ENCODE measurements at regions not wholly inside any gene's neighbourhood (a gene's known extent, or its start where the extent isn't known, plus 50 kb on each side); places are given as distances from the start of the nearest gene placed in this dataset.
"Not testable (repeated sequence)": the region's sequence is repeated elsewhere in the genome, so short reads cannot be mapped to it uniquely, and the experiment has no call there.

DNA sequence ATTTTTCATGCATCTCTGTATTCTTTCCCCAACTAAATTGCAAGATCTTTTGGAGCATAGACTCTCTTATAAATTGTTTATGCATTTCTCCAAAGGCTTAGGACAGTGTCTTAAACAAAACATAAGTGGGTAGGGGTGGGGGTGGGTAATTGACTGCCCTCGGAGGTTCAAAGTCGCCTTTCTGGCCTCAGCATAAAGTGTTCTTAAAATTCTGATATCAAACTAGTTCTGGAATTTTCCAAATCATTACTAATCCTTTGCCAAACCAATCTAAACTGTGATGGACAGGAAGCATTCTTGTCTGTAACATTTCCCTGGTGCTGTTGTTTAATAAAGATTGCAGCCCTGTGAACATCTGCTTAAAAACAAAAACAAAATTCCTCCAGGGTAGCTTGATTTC lies 61.8 kb upstream of the FAT3 start:
- no peak overlapping the region for H3K18ac ChIP-seq (ENCODE audit: low read depth in 1 of 2, low read length in 2 of 2)
- no peak overlapping the region for H3K27ac ChIP-seq (ENCODE audit: low read length, poor library complexity, severe bottlenecking)
- no peak overlapping the region for H3K4me3 ChIP-seq (ENCODE audit: insufficient read depth in 1 of 2, low read depth in 1 of 2, low read length in 2 of 2)
- H2AFZ ChIP-seq (ENCODE audit: low read depth, low read length): no peak overlapping the region
- no peak overlapping the region for H2BK15ac ChIP-seq (ENCODE audit: low read depth, poor library complexity, severe bottlenecking)
- no peak overlapping the region for H3K23ac ChIP-seq (ENCODE audit: low read length in 2 of 2)
- H3K9ac ChIP-seq (ENCODE audit: low read length): no peak overlapping the region
- no peak overlapping the region for H4K8ac ChIP-seq (ENCODE audit: low read length)
- H2BK120ac ChIP-seq (ENCODE audit: low read depth, low read length): no peak overlapping the region
- H3K4ac ChIP-seq (ENCODE audit: low read depth in 1 of 2, low read length in 2 of 2): no peak overlapping the region
- H3K4me1 ChIP-seq (ENCODE audit: control insufficient read depth, insufficient read depth, low read depth, low read length): no peaks in the 10 kb centered on the region
- H2BK5ac ChIP-seq (ENCODE audit: low read depth, low read length, poor library complexity, severe bottlenecking): no peak overlapping the region
- no peaks in the 10 kb centered on the region for H3K9me3 ChIP-seq (ENCODE audit: control insufficient read depth, low read length)
- H2AK5ac ChIP-seq (ENCODE audit: low read length, severe bottlenecking): no peak overlapping the region
- H3K36me3 ChIP-seq (ENCODE audit: control insufficient read depth in 1 of 2, insufficient read depth in 2 of 2, low read depth in 1 of 2, low read length in 2 of 2): no peaks in the 10 kb centered on the region
- H3K4me2 ChIP-seq (ENCODE audit: low read length, poor library complexity, severe bottlenecking): no peak overlapping the region
- no peak overlapping the region for H2BK12ac ChIP-seq (ENCODE audit: low read length in 2 of 2)
- no peaks in the 10 kb centered on the region for H3K79me1 ChIP-seq (replicated peaks; ENCODE audit: low read length, poor library complexity, severe bottlenecking)
- H4K91ac ChIP-seq (ENCODE audit: low read length): no peak overlapping the region
- no peak overlapping the region for H3K14ac ChIP-seq (ENCODE audit: low read length in 2 of 2)
- H3K27me3 ChIP-seq (ENCODE audit: control insufficient read depth in 1 of 2, insufficient read depth in 1 of 2, low read length in 2 of 2): no peaks in the 10 kb centered on the region
- DNase-seq: no peak
- no CpG with 5 or more reads among the region's 2 CpGs for WGBS

DNA sequence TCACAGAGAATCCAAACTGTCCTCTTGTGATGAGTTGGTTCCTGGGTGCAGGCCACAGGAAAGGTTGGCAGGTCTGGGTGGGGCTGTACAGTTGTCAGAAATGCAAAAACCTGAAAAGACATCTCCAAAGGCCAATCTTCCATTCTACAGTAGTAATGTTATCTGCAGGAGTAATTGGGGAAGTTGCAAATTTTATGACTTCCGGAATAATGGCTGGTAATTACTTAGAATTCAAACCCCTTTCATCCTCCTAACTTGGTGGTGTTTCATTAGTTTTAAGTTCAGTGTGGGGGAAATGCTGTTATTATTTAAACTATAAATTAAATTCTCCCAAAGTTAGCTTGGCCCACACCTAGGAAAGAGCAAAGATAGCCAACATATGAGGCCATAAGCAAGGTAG lies 64.7 kb upstream of the FAT3 start:
- Histone ChIP-seq H3K9ac (ENCODE audit: low read length) (no peak overlapping the region), H3K18ac (ENCODE audit: low read depth in 1 of 2, low read length in 2 of 2) (no peak overlapping the region), H3K36me3 (ENCODE audit: control insufficient read depth in 1 of 2, insufficient read depth in 2 of 2, low read depth in 1 of 2, low read length in 2 of 2) (no peaks in the 10 kb centered on the region), H3K23ac (ENCODE audit: low read length in 2 of 2) (no peak overlapping the region), H2BK15ac (ENCODE audit: low read depth, poor library complexity, severe bottlenecking) (no peak overlapping the region), H4K8ac (ENCODE audit: low read length) (no peak overlapping the region), H3K4me2 (ENCODE audit: low read length, poor library complexity, severe bottlenecking) (no peak overlapping the region), H3K79me1 (replicated peaks; ENCODE audit: low read length, poor library complexity, severe bottlenecking) (no peaks in the 10 kb centered on the region), H2BK120ac (ENCODE audit: low read depth, low read length) (no peak overlapping the region), H4K91ac (ENCODE audit: low read length) (no peak overlapping the region), H3K4ac (ENCODE audit: low read depth in 1 of 2, low read length in 2 of 2) (no peak overlapping the region), H3K14ac (ENCODE audit: low read length in 2 of 2) (no peak overlapping the region), H3K4me3 (ENCODE audit: insufficient read depth in 1 of 2, low read depth in 1 of 2, low read length in 2 of 2) (no peak overlapping the region), H2AK5ac (ENCODE audit: low read length, severe bottlenecking) (no peak overlapping the region), H3K4me1 (ENCODE audit: control insufficient read depth, insufficient read depth, low read depth, low read length) (no peaks in the 10 kb centered on the region), H2AFZ (ENCODE audit: low read depth, low read length) (no peak overlapping the region), H3K27me3 (ENCODE audit: control insufficient read depth in 1 of 2, insufficient read depth in 1 of 2, low read length in 2 of 2) (no peaks in the 10 kb centered on the region), H3K9me3 (ENCODE audit: control insufficient read depth, low read length) (no peaks in the 10 kb centered on the region), H2BK12ac (ENCODE audit: low read length in 2 of 2) (no peak overlapping the region), H2BK5ac (ENCODE audit: low read depth, low read length, poor library complexity, severe bottlenecking) (no peak overlapping the region), H3K27ac (ENCODE audit: low read length, poor library complexity, severe bottlenecking) (no peak overlapping the region)
- DNase-seq: no peak
- no CpG with 5 or more reads among the region's 1 CpG for WGBS

- 89% methylated on average over 16 of the region's 35 CpGs for WGBS
- H2BK15ac ChIP-seq (ENCODE audit: low read depth, poor library complexity, severe bottlenecking); H3K9me3 ChIP-seq (ENCODE audit: control insufficient read depth, low read length); H3K18ac ChIP-seq (ENCODE audit: low read depth in 1 of 2, low read length in 2 of 2); H3K4me3 ChIP-seq (ENCODE audit: insufficient read depth in 1 of 2, low read depth in 1 of 2, low read length in 2 of 2); H3K9ac ChIP-seq (ENCODE audit: low read length); H2AFZ ChIP-seq (ENCODE audit: low read depth, low read length); H3K79me1 ChIP-seq (replicated peaks; ENCODE audit: low read length, poor library complexity, severe bottlenecking); H3K36me3 ChIP-seq (ENCODE audit: control insufficient read depth in 1 of 2, insufficient read depth in 2 of 2, low read depth in 1 of 2, low read length in 2 of 2); H3K23ac ChIP-seq (ENCODE audit: low read length in 2 of 2); H4K91ac ChIP-seq (ENCODE audit: low read length); H3K27me3 ChIP-seq (ENCODE audit: control insufficient read depth in 1 of 2, insufficient read depth in 1 of 2, low read length in 2 of 2); H3K14ac ChIP-seq (ENCODE audit: low read length in 2 of 2); H2BK12ac ChIP-seq (ENCODE audit: low read length in 2 of 2); H2BK120ac ChIP-seq (ENCODE audit: low read depth, low read length); H3K27ac ChIP-seq (ENCODE audit: low read length, poor library complexity, severe bottlenecking); H3K4ac ChIP-seq (ENCODE audit: low read depth in 1 of 2, low read length in 2 of 2); H3K4me1 ChIP-seq (ENCODE audit: control insufficient read depth, insufficient read depth, low read depth, low read length); H2AK5ac ChIP-seq (ENCODE audit: low read length, severe bottlenecking); H4K8ac ChIP-seq (ENCODE audit: low read length); DNase-seq; H3K4me2 ChIP-seq (ENCODE audit: low read length, poor library complexity, severe bottlenecking); H2BK5ac ChIP-seq (ENCODE audit: low read depth, low read length, poor library complexity, severe bottlenecking): not testable (repeated sequence)
These were observed 67.2 kb upstream of the FAT3 start for GRCh38 chr11:92157390-92157789.

GRCh38 chr11:92154611-92155010 lies 70.0 kb upstream of the FAT3 start:
- H3K4me1 ChIP-seq (ENCODE audit: control insufficient read depth, insufficient read depth, low read depth, low read length): no peaks in the 10 kb centered on the region
- no peak overlapping the region for H3K27ac ChIP-seq (ENCODE audit: low read length, poor library complexity, severe bottlenecking)
- H2AFZ ChIP-seq (ENCODE audit: low read depth, low read length): no peak overlapping the region
- WGBS: 91% methylated on average over 3 of the region's 4 CpGs
- no peak overlapping the region for H2BK15ac ChIP-seq (ENCODE audit: low read depth, poor library complexity, severe bottlenecking)
- H3K27me3 ChIP-seq (ENCODE audit: control insufficient read depth in 1 of 2, insufficient read depth in 1 of 2, low read length in 2 of 2): peaks cover 0 to 9% of the 10 kb centered on the region in 2 experiments
- H3K36me3 ChIP-seq (ENCODE audit: control insufficient read depth in 1 of 2, insufficient read depth in 2 of 2, low read depth in 1 of 2, low read length in 2 of 2): no peaks in the 10 kb centered on the region
- no peaks in the 10 kb centered on the region for H3K79me1 ChIP-seq (replicated peaks; ENCODE audit: low read length, poor library complexity, severe bottlenecking)
- no peaks in the 10 kb centered on the region for H3K9me3 ChIP-seq (ENCODE audit: control insufficient read depth, low read length)
- no peak overlapping the region for H3K18ac ChIP-seq (ENCODE audit: low read depth in 1 of 2, low read length in 2 of 2)
- no peak overlapping the region for H2BK120ac ChIP-seq (ENCODE audit: low read depth, low read length)
- no peak overlapping the region for H4K8ac ChIP-seq (ENCODE audit: low read length)
- no peak overlapping the region for H4K91ac ChIP-seq (ENCODE audit: low read length)
- H3K4ac ChIP-seq (ENCODE audit: low read depth in 1 of 2, low read length in 2 of 2): no peak overlapping the region
- H2BK12ac ChIP-seq (ENCODE audit: low read length in 2 of 2): no peak overlapping the region
- H3K14ac ChIP-seq (ENCODE audit: low read length in 2 of 2): no peak overlapping the region
- no peak overlapping the region for H3K23ac ChIP-seq (ENCODE audit: low read length in 2 of 2)
- no peak for DNase-seq
- no peak overlapping the region for H2AK5ac ChIP-seq (ENCODE audit: low read length, severe bottlenecking)
- H3K9ac ChIP-seq (ENCODE audit: low read length): no peak overlapping the region
- no peak overlapping the region for H2BK5ac ChIP-seq (ENCODE audit: low read depth, low read length, poor library complexity, severe bottlenecking)
- H3K4me3 ChIP-seq (ENCODE audit: insufficient read depth in 1 of 2, low read depth in 1 of 2, low read length in 2 of 2): no peak overlapping the region
- no peak overlapping the region for H3K4me2 ChIP-seq (ENCODE audit: low read length, poor library complexity, severe bottlenecking)

All from mesenchymal stem cell (in vitro differentiated cells and primary cell).